Caco-2 (cell line): ENCODE measurements at regions not wholly inside any gene's neighbourhood (a gene's known extent, or its start where the extent isn't known, plus 50 kb on each side); places are given as distances from the start of the nearest gene placed in this dataset.

Experiments used
- BruUV-seq: library from RNA; stranded (reverse); fragments of 400-500 nt; replicated peaks from 2 replicates; lab custom pipeline; 2021; lab: Mats Ljungman, UMichigan
- CTCF ChIA-PET: fragments of 300-600 bp; sonication (Branson Sonifier 250); formaldehyde crosslinking; loops from one replicate; lab custom pipeline; 2022; ENCODE audit warnings: antibody characterized with exemption; lab: Charles Lee
- POLR2A ChIA-PET: fragments of 300-600 bp; sonication (Branson Sonifier 250); formaldehyde crosslinking; loops from one replicate; lab custom pipeline; 2022; ENCODE audit warnings: antibody characterized with exemption; lab: Charles Lee
- DNase-seq, 2 experiments: peaks; one replicate each; pipeline versions ENCODE4 v3.0.0 to v3.0.0-alpha.2; 2020 to 2022
- H3K27me3 ChIP-seq: replicated peaks from 2 replicates; pipeline ENCODE4 v1.6.0; 2011; ENCODE audit warnings: low read length; ENCODE audit not compliant: control insufficient read depth, insufficient read depth
- H3K36me3 ChIP-seq: 2 replicates; pipeline ENCODE4 v1.5.1; 2011; ENCODE audit warnings: low read length; ENCODE audit not compliant: control insufficient read depth, insufficient read depth
- H3K4me1 ChIP-seq: fragments of 250-450 bp; sonication (Bioruptor Pico); 2 replicates; pipeline ENCODE4 v1.5.1; 2020; ENCODE audit warnings: mild to moderate bottlenecking
- H3K4me3 ChIP-seq: 2 replicates; pipeline ENCODE4 v1.5.1; 2011; ENCODE audit warnings: low read depth, mild to moderate bottlenecking, control low read depth, low read length
- H3K9me3 ChIP-seq: fragments of 250-450 bp; sonication (Bioruptor Pico); 2 replicates; pipeline ENCODE4 v1.5.1; 2020; ENCODE audit warnings: mild to moderate bottlenecking, moderate library complexity
- H3K27ac Mint-ChIP-seq: one replicate; pipeline ENCODE4 v1.8.0; 2022; ENCODE audit warnings: mixed read lengths; ENCODE audit not compliant: unreplicated experiment
- H3K27me3 Mint-ChIP-seq: one replicate; pipeline ENCODE4 v1.8.0; 2022; ENCODE audit warnings: mixed read lengths; ENCODE audit not compliant: insufficient read depth, unreplicated experiment
- H3K36me3 Mint-ChIP-seq: one replicate; pipeline ENCODE4 v1.8.0; 2022; ENCODE audit warnings: mild to moderate bottlenecking, mixed read lengths; ENCODE audit not compliant: insufficient read depth, unreplicated experiment
- H3K4me1 Mint-ChIP-seq: one replicate; pipeline ENCODE4 v1.8.0; 2022; ENCODE audit warnings: low read depth, mixed read lengths; ENCODE audit not compliant: unreplicated experiment
- H3K4me3 Mint-ChIP-seq: one replicate; pipeline ENCODE4 v1.8.0; 2022; ENCODE audit warnings: mild to moderate bottlenecking, moderate library complexity, mixed read lengths; ENCODE audit not compliant: unreplicated experiment
- H3K9me3 Mint-ChIP-seq: one replicate; pipeline ENCODE4 v1.8.0; 2022; ENCODE audit warnings: mixed read lengths; ENCODE audit not compliant: unreplicated experiment
- CTCF ChIP-seq, 2 experiments: fragments of 200-600 bp in 1 of 2; IDR thresholded peaks; 1 replicate in 1 of 2; 2 replicates in 1 of 2; pipeline versions ENCODE4 v1.5.1 to v1.8.0; 2011 to 2022; ENCODE audit warnings: antibody characterized with exemption in 1 of 2, control low read depth in 1 of 2, inconsistent platforms in 1 of 2, low read depth in 1 of 2, low read length in 1 of 2, mild to moderate bottlenecking in 1 of 2, moderate library complexity in 1 of 2; ENCODE audit not compliant: insufficient read depth in 1 of 2, severe bottlenecking in 1 of 2, unreplicated experiment in 1 of 2
- intact Hi-C: fragments of 100-400 bp; cut with micrococcal nuclease; formaldehyde crosslinking; loops from one replicate; pipeline ENCODE4 v1.10.0; 2022; ENCODE audit not compliant: unreplicated experiment

GRCh38 chr13:90201676-90202460 lies 1145.6 kb upstream of the MIR17HG start:
- CTCF ChIA-PET, result no interaction called here
- POLR2A ChIA-PET, result no interaction called here

GRCh38 chr13:90205081-90205480 lies 1142.4 kb upstream of the MIR17HG start:
- no peaks in the 10 kb centered on the region for H3K36me3 ChIP-seq
- no peak for DNase-seq
- H3K36me3 Mint-ChIP-seq, result no peaks in the 10 kb centered on the region
- H3K4me3 ChIP-seq, result no peak overlapping the region
- H3K27ac Mint-ChIP-seq, result no peak overlapping the region
- intact Hi-C loops, result no loop called here
- H3K4me3 Mint-ChIP-seq, result no peak overlapping the region
- H3K4me1 ChIP-seq, result no peaks in the 10 kb centered on the region
- H3K4me1 Mint-ChIP-seq, result no peaks in the 10 kb centered on the region
- no TSS peak for BruUV-seq
- H3K9me3 ChIP-seq, result 0 out of 2 replicates have a peak, but pooled peaks cover 3% of the 10 kb centered on the region
- CTCF ChIA-PET, result no interaction called here
- H3K27me3 ChIP-seq, result no peaks in the 10 kb centered on the region
- no peak for TF ChIP-seq CTCF (IDR thresholded peaks at IDR 0.05; ENCODE audit: insufficient read depth in 1 of 2, low read depth in 1 of 2, low read length in 1 of 2, severe bottlenecking in 1 of 2, unreplicated experiment in 1 of 2)
- POLR2A ChIA-PET, result no interaction called here
- H3K27me3 Mint-ChIP-seq, result no peaks in the 10 kb centered on the region
- H3K9me3 Mint-ChIP-seq, result no peaks in the 10 kb centered on the region

More at GRCh38 chr13:90201676-90202460, 1145.6 kb upstream of the MIR17HG start:
- intact Hi-C loops, result no loop called here
- Mint-ChIP-seq H3K27me3 (no peaks in the 10 kb centered on the region), H3K36me3 (no peaks in the 10 kb centered on the region), H3K4me1 (no peaks in the 10 kb centered on the region), H3K9me3 (no peaks in the 10 kb centered on the region), H3K4me3 (no peak overlapping the region), H3K27ac (no peak overlapping the region)
- no peak for DNase-seq
- no peaks in the 10 kb centered on the region for H3K27me3 ChIP-seq
- H3K4me3 ChIP-seq, result no peak overlapping the region
- TF ChIP-seq CTCF (IDR thresholded peaks at IDR 0.05; ENCODE audit: insufficient read depth in 1 of 2, low read depth in 1 of 2, low read length in 1 of 2, severe bottlenecking in 1 of 2, unreplicated experiment in 1 of 2), result no peak
- 0 out of 2 replicates have a peak, but pooled peaks cover 3% of the 10 kb centered on the region for H3K9me3 ChIP-seq
- H3K4me1 ChIP-seq, result no peaks in the 10 kb centered on the region
- no peaks in the 10 kb centered on the region for H3K36me3 ChIP-seq
- BruUV-seq, result no TSS peak

- Mint-ChIP-seq H3K27ac (no peak overlapping the region), H3K36me3 (no peaks in the 10 kb centered on the region), H3K4me1 (no peaks in the 10 kb centered on the region), H3K9me3 (no peaks in the 10 kb centered on the region), H3K27me3 (no peaks in the 10 kb centered on the region), H3K4me3 (no peak overlapping the region)
- ChIA-PET POLR2A (no interaction called here), CTCF (no interaction called here)
- no peaks in the 10 kb centered on the region for H3K36me3 ChIP-seq
- DNase-seq, result no peak
- no peaks in the 10 kb centered on the region for H3K4me1 ChIP-seq
- intact Hi-C loops, result no loop called here
- no TSS peak for BruUV-seq
- no peaks in the 10 kb centered on the region for H3K9me3 ChIP-seq
- H3K27me3 ChIP-seq, result no peaks in the 10 kb centered on the region
- no peak for TF ChIP-seq CTCF (IDR thresholded peaks at IDR 0.05; ENCODE audit: insufficient read depth in 1 of 2, low read depth in 1 of 2, low read length in 1 of 2, severe bottlenecking in 1 of 2, unreplicated experiment in 1 of 2)
- no peak overlapping the region for H3K4me3 ChIP-seq
Measured at GRCh38 chr13:90205911-90206310, 1141.6 kb upstream of the MIR17HG start.
